ENCODE measurements at regions not wholly inside any gene's neighbourhood (a gene's known extent, or its start where the extent isn't known, plus 50 kb on each side); places are given as distances from the start of the nearest gene placed in this dataset.

DNA sequence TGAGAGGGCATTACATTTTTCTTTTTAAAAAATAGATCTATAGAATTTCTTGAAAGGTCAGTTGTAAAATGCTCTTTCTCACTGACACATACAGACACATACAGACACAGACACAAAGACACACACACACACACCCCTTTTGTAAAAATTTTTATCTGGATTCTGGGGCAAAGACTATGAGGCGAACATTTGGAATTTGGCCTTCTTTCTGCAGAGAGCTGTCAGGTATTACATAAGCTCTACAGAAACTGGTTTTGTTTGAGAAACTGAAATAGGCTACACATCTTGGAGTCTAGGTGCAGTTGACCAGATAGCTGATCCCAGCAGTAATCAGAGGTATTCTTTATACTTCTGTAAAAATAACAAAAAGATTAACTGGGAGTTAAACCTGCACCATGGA is 315.9 kb upstream of the RPS23 start (continued):
- no peak for TF ChIP-seq SOX6 (IDR thresholded peaks at IDR 0.05)
- TF ChIP-seq SOX6 (CRISPR knock-in tag; IDR thresholded peaks at IDR 0.05): peak; percentile 60; the same call in 1 of the 2 replicates

DNA sequence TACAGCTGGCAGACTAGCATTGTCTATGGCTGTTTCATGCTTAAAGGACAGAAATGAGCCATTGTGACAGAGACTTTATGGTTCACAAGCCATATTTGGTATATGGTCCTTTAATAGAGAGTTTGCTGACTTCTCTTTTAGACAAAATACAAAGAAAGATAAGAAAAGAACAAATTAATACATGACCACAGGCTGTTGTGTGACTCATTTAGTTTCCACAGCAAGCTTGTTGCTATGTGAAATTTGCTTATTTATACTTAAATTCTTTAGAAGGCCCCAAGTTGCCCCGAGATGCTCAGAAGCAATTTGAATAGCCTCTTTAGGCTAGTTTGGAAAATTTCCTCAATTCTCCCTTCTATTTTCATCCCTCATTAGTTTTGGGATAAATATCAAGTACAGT is 315.3 kb upstream of the RPS23 start:
- Histone ChIP-seq H3K79me2 (ENCODE audit: insufficient read depth, low read length) (no peaks in the 10 kb centered on the region), H3K9ac (ENCODE audit: insufficient read depth, low read depth, low read length) (no peak overlapping the region), H3K4me3 (replicated peaks in 1 of 3; ENCODE audit: insufficient read depth in 1 of 3, low read depth in 2 of 3, low read length in 3 of 3) (no peak overlapping the region), H2AFZ (ENCODE audit: low read length) (no peak overlapping the region), H3K9me3 (ENCODE audit: low read length) (peaks cover 5% of the 10 kb centered on the region; the same call in 1 of the 2 replicates), H3K4me1 (ENCODE audit: insufficient read depth, low read length) (peaks cover 20% of the 10 kb centered on the region), H4K20me1 (ENCODE audit: insufficient read depth, low read length) (no peaks in the 10 kb centered on the region), H3K27me3 (ENCODE audit: control insufficient read depth in 1 of 2, insufficient read depth in 2 of 2, low read length in 2 of 2) (no peaks in the 10 kb centered on the region; a peak in 1 of 5 replicates), H3K4me2 (ENCODE audit: low read depth, low read length) (no peak overlapping the region), H3K36me3 (replicated peaks in 1 of 2; ENCODE audit: control insufficient read depth in 1 of 2, insufficient read depth in 2 of 2, low read length in 2 of 2) (no peaks in the 10 kb centered on the region), H3K27ac (ENCODE audit: extremely low read length, insufficient read depth, low read length) (no peak overlapping the region)
- ChIA-PET POLR2A (interaction anchor here (0.6 kb wide), 1 partner anchor 30 kb away, joined by 3 read pairs; no protein-coding TSS in a partner anchor), CTCF (ENCODE audit: low intra/inter-chr PET ratio, low total read pairs) (no interaction called here)
- 14% methylated on average over 1 of the region's 1 CpG for WGBS (ENCODE audit: low lambda C conversion rate)
- no TSS peak for BruUV-seq (replicated peaks)
- FAIRE-seq (no peak), ATAC-seq (no peak), DNase-seq (ENCODE audit: low spot score) (no peak)
- TF ChIP-seq FOXP1 (IDR thresholded peaks at IDR 0.05) (no peak), FOXP1 (CRISPR knock-in tag; IDR thresholded peaks at IDR 0.05) (no peak), SOX5 (CRISPR knock-in tag; IDR thresholded peaks at IDR 0.05; ENCODE audit: borderline replicate concordance) (no peak), ZNF746 (CRISPR knock-in tag; IDR thresholded peaks at IDR 0.05) (no peak), ZNF337 (CRISPR knock-in tag; IDR thresholded peaks at IDR 0.05; ENCODE audit: borderline replicate concordance, low read depth) (no peak), RBM22 (optimal IDR thresholded peaks at IDR 0.05; ENCODE audit: low read length) (no peak), TMF1 (CRISPR knock-in tag; IDR thresholded peaks at IDR 0.05; ENCODE audit: low read depth) (no peak), GLI4 (CRISPR knock-in tag; IDR thresholded peaks at IDR 0.05; ENCODE audit: borderline replicate concordance) (no peak), KDM2A (CRISPR knock-in tag; IDR thresholded peaks at IDR 0.05; ENCODE audit: borderline replicate concordance, low read depth) (no peak), ZNF614 (CRISPR knock-in tag; IDR thresholded peaks at IDR 0.05; ENCODE audit: borderline replicate concordance) (no peak), ZNF558 (CRISPR knock-in tag; IDR thresholded peaks at IDR 0.05; ENCODE audit: borderline replicate concordance) (no peak)
- TF ChIP-seq, protein P1, sequence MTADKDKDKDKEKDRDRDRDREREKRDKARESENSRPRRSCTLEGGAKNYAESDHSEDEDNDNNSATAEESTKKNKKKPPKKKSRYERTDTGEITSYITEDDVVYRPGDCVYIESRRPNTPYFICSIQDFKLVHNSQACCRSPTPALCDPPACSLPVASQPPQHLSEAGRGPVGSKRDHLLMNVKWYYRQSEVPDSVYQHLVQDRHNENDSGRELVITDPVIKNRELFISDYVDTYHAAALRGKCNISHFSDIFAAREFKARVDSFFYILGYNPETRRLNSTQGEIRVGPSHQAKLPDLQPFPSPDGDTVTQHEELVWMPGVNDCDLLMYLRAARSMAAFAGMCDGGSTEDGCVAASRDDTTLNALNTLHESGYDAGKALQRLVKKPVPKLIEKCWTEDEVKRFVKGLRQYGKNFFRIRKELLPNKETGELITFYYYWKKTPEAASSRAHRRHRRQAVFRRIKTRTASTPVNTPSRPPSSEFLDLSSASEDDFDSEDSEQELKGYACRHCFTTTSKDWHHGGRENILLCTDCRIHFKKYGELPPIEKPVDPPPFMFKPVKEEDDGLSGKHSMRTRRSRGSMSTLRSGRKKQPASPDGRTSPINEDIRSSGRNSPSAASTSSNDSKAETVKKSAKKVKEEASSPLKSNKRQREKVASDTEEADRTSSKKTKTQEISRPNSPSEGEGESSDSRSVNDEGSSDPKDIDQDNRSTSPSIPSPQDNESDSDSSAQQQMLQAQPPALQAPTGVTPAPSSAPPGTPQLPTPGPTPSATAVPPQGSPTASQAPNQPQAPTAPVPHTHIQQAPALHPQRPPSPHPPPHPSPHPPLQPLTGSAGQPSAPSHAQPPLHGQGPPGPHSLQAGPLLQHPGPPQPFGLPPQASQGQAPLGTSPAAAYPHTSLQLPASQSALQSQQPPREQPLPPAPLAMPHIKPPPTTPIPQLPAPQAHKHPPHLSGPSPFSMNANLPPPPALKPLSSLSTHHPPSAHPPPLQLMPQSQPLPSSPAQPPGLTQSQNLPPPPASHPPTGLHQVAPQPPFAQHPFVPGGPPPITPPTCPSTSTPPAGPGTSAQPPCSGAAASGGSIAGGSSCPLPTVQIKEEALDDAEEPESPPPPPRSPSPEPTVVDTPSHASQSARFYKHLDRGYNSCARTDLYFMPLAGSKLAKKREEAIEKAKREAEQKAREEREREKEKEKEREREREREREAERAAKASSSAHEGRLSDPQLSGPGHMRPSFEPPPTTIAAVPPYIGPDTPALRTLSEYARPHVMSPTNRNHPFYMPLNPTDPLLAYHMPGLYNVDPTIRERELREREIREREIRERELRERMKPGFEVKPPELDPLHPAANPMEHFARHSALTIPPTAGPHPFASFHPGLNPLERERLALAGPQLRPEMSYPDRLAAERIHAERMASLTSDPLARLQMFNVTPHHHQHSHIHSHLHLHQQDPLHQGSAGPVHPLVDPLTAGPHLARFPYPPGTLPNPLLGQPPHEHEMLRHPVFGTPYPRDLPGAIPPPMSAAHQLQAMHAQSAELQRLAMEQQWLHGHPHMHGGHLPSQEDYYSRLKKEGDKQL (CRISPR knock-in tag; IDR thresholded peaks at IDR 0.05; ENCODE audit: low read depth): no peak
- TF ChIP-seq, protein P2, sequence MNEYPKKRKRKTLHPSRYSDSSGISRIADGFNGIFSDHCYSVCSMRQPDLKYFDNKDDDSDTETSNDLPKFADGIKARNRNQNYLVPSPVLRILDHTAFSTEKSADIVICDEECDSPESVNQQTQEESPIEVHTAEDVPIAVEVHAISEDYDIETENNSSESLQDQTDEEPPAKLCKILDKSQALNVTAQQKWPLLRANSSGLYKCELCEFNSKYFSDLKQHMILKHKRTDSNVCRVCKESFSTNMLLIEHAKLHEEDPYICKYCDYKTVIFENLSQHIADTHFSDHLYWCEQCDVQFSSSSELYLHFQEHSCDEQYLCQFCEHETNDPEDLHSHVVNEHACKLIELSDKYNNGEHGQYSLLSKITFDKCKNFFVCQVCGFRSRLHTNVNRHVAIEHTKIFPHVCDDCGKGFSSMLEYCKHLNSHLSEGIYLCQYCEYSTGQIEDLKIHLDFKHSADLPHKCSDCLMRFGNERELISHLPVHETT (CRISPR knock-in tag; conservative IDR thresholded peaks at IDR 0.05): no peak
- intact Hi-C loops (cut with micrococcal nuclease; ENCODE audit: unreplicated experiment) (no loop called here), in situ Hi-C loops (cut with HindIII; ENCODE audit: extremely low pct_ligation_motif_present, low pct_unique_long_range_greater_than_20kb) (no loop called here)

Data from HepG2 (cell line).